ENCODE measurements at regions not wholly inside any gene's neighbourhood (a gene's known extent, or its start where the extent isn't known, plus 50 kb on each side); places are given as distances from the start of the nearest gene placed in this dataset.

DNA sequence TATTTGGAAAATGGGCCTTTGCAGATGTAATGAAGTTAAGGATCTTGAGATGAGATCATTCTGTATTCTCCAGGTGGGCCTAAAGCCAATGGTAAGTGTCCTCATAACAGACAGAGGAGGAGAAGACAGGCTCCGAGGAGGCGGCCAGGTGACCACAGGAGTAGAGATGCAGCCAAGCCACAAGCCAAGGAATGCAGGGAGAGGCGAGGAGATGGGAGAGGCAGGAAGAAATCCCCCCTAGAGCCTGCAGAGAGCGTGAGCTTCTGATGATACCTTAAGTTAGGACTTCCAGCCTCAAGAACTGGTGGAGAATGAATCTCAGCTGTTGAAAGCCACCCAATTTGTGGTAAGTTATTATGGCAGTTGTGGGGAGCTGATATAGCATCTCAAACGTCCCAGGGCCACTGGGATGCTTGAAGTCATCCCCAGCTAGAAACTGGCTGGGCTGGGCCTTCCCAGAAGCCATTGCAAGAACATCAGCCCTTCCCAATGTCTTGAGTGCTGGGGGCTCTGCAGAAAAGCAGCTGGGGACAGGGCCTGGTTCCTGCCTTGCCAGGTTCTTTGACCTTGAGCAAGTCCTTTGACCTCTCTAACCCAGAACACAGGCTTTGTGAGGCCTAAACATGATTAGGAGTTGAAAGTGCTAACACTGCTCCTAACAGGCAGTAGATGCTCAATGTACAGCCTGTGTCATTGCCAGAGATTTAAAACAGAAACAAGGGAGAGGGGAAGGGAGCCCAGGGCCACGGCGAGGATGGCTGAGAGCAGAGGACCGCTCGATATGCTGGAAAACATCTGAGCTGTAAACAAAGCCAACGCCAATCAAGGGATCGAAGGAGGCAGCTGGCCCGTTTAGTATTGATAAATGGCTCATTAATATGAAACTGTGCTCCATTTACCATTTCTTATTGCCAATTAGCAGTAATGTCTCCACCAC is 632.3 kb downstream of the TBC1D22A start:
- DNase-seq (ENCODE audit: low read depth), result no peak
- TF ChIP-seq, protein P1, sequence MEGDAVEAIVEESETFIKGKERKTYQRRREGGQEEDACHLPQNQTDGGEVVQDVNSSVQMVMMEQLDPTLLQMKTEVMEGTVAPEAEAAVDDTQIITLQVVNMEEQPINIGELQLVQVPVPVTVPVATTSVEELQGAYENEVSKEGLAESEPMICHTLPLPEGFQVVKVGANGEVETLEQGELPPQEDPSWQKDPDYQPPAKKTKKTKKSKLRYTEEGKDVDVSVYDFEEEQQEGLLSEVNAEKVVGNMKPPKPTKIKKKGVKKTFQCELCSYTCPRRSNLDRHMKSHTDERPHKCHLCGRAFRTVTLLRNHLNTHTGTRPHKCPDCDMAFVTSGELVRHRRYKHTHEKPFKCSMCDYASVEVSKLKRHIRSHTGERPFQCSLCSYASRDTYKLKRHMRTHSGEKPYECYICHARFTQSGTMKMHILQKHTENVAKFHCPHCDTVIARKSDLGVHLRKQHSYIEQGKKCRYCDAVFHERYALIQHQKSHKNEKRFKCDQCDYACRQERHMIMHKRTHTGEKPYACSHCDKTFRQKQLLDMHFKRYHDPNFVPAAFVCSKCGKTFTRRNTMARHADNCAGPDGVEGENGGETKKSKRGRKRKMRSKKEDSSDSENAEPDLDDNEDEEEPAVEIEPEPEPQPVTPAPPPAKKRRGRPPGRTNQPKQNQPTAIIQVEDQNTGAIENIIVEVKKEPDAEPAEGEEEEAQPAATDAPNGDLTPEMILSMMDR (IDR thresholded peaks at IDR 0.05; ENCODE audit: low read depth, low read length), result no peak
- TF ChIP-seq POLR2A (IDR thresholded peaks at IDR 0.05; ENCODE audit: extremely low read depth, insufficient read length) (no peak), MYC (IDR thresholded peaks at IDR 0.05; ENCODE audit: low read depth, low read length) (no peak)
- TF ChIP-seq, protein P2, sequence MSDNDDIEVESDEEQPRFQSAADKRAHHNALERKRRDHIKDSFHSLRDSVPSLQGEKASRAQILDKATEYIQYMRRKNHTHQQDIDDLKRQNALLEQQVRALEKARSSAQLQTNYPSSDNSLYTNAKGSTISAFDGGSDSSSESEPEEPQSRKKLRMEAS (IDR thresholded peaks at IDR 0.05; ENCODE audit: low read depth, low read length), result no peak

DNA sequence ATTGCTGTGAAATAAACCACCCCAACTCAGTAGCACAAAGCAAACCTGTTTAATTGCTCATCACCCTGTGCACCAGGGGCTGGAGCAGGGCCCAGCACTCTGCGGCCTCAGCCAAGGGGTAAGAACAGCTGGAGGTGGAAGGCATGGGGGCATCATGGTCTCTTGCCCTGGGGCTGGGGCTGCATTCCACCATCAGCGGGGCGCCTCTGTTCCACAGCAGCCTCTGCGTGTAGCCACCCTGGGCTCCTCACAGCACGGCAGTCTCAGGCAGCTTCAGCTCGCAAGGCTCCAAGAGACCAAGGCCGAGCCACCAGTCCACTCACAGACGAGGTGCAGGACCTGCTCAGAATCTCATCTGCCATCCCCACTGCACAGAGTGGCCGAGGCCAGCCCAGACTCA is 630.7 kb downstream of the TBC1D22A start:
- no peak overlapping the region for H3K4me3 ChIP-seq (ENCODE audit: low read depth, low read length)
- TF ChIP-seq, protein P2 (IDR thresholded peaks at IDR 0.05; ENCODE audit: low read depth, low read length), result no peak
- TF ChIP-seq MYC (IDR thresholded peaks at IDR 0.05; ENCODE audit: low read depth, low read length), result no peak
- TF ChIP-seq, protein P1 (IDR thresholded peaks at IDR 0.05; ENCODE audit: low read depth, low read length), result no peak
- no peak for TF ChIP-seq POLR2A (IDR thresholded peaks at IDR 0.05; ENCODE audit: extremely low read depth, insufficient read length)
- DNase-seq (ENCODE audit: low read depth), result no peak

More for the DNA sequence above, 632.3 kb downstream of the TBC1D22A start:
- no peak overlapping the region for H3K4me3 ChIP-seq (ENCODE audit: low read depth, low read length)

DNA sequence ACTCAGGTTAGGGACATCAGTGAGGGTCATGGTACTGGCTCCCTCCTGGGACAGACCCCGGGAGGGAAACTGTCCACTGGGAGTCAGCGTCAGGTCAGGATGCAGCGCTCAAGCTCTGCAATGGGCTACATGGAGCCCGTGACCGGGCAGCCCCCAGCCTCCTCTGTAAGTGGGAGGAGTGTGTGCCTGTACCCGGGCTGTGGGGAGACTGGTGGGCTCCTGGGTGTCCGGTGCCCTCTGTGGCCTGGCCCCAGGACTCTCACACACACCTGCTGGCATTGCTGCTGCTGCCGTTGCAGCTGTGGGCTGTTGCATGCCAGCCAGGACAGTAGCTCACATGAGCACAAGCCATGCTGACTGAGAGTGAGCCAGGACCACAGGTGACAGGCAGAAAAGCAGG is 630.3 kb downstream of the TBC1D22A start:
- no peak for DNase-seq (ENCODE audit: low read depth)
- H3K4me3 ChIP-seq (ENCODE audit: low read depth, low read length), result no peak overlapping the region
- TF ChIP-seq MYC (IDR thresholded peaks at IDR 0.05; ENCODE audit: low read depth, low read length), result no peak
- TF ChIP-seq, protein P2 (IDR thresholded peaks at IDR 0.05; ENCODE audit: low read depth, low read length), result no peak
- TF ChIP-seq, protein P1 (IDR thresholded peaks at IDR 0.05; ENCODE audit: low read depth, low read length), result no peak
- no peak for TF ChIP-seq POLR2A (IDR thresholded peaks at IDR 0.05; ENCODE audit: extremely low read depth, insufficient read length)

DNA sequence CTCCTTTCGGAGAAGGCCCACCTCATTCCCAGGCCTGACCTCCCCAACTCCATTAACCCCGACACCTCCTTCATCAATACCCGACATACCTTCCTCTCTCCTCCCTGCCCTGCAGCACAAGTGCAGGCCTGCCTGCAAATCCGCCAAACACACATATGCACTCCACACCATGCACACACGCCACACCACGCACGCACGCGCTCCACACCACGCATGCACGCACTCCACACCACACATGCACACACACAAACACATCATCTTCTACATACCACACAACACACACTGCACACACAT is 629.6 kb downstream of the TBC1D22A start:
- TF ChIP-seq POLR2A (IDR thresholded peaks at IDR 0.05; ENCODE audit: extremely low read depth, insufficient read length) (no peak), MYC (IDR thresholded peaks at IDR 0.05; ENCODE audit: low read depth, low read length) (no peak)
- TF ChIP-seq, protein P1 (IDR thresholded peaks at IDR 0.05; ENCODE audit: low read depth, low read length), result no peak
- TF ChIP-seq, protein P2 (IDR thresholded peaks at IDR 0.05; ENCODE audit: low read depth, low read length), result no peak
- no peak for DNase-seq (ENCODE audit: low read depth)
- no peak overlapping the region for H3K4me3 ChIP-seq (ENCODE audit: low read depth, low read length)

DNA sequence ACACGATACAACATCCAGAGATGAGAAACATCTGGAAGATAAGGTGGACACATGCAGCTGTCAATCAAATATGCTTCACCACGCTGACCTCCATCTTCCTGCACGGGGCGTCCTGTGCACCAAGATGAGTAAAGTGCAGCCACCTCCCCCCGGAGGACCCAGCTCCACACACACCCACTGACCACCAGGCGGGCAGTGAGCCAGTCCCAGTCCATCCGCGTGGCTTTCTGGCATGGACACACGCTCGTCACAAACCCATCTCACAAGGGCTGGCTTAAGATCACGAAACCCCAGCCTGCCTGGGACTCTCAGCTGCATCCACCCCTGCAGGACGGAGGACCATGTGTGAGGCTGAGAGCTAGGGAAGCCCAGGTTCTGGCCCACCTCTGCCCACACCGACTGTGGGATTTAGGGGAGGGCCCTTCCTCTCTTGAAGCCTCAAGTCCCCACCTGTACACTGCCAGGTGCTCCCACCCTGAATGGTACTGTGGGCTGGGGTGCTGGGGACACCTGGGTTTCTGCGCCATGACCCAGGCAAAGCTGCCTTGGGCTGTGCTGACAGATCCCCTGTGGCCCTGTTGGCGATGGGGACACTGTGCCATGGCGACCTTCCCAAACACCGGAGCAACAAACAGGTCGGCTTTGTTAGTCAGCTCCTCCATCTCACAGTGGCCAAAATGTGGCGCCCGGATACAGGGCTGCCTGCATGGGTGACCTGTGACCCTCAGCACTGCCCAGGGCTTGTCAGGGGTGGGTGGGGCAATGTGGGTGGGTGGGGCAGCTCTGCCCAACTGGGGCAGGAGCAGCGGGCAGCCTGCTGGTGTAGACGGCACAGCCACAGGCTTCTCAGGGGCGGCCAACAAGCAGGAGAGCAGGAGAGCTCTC is 629.0 kb downstream of the TBC1D22A start:
- no peak for DNase-seq (ENCODE audit: low read depth)
- H3K4me3 ChIP-seq (ENCODE audit: low read depth, low read length), result no peak overlapping the region
- TF ChIP-seq POLR2A (IDR thresholded peaks at IDR 0.05; ENCODE audit: extremely low read depth, insufficient read length) (no peak), MYC (IDR thresholded peaks at IDR 0.05; ENCODE audit: low read depth, low read length) (no peak)
- TF ChIP-seq, protein P2 (IDR thresholded peaks at IDR 0.05; ENCODE audit: low read depth, low read length), result no peak
- TF ChIP-seq, protein P1 (IDR thresholded peaks at IDR 0.05; ENCODE audit: low read depth, low read length), result no peak

All from NB4 (cell line).